SH-SY5Y (cell line): ENCODE measurements at regions not wholly inside any gene's neighbourhood (a gene's known extent, or its start where the extent isn't known, plus 50 kb on each side); places are given as distances from the start of the nearest gene placed in this dataset.

Source experiments
- GATA2 ChIP-seq: IDR thresholded peaks from 2 replicates; pipeline ENCODE4 v1.6.1; 2011; ENCODE audit warnings: mild to moderate bottlenecking, low read depth, low read length
- GATA3 ChIP-seq: IDR thresholded peaks from 2 replicates; pipeline ENCODE4 v1.6.1; 2011; ENCODE audit warnings: low read depth, mild to moderate bottlenecking, low read length, moderate library complexity

DNA sequence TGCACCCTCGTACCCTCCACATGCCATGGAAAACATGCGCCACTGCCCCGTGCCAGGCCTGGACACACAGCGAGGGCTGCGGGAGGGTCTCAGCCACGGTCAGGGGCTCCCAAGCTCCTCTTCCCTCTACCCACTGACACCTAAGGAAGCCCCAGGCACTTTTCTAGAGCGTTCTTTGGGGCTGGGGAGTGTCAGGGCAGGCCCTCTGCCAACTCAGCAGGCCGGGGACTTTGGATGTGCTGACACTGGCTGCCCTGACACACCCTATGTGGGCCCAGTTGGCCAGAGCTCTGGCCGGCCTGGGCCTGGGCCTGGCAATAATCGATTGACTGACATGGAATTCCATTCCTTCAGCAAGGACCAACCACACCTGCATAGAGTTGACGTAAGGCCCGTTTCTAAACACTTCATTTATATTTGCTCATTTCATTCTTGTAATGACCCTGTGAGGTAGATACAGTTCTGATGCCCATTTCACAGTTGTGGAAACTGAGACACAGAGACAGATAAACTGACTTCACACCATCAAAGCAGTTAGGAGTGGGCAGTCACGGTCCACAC, 70.5 kb downstream of the ZFP36L2 start:
- TF ChIP-seq GATA2 (no peak), GATA3 (no peak)

DNA sequence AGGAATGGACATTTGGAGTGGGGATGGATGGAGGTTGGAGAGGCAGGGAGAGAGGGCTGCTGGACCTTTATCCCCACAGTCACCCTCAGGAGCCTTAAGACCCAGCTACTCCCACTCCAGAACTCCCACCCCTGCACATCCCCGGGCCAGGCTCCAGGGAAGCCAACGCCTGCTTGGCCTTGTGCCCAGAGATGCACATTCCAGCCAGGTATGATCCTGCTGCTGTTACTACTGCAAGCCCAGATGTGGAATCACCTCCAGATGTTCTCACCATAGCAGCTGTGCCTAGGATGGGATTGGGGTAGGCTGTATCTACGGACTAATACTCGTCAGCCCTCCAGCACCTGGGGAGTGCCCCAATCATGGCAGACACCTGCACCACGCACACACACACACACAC, 71.7 kb downstream of the ZFP36L2 start:
- no peak for TF ChIP-seq GATA2
- no peak for TF ChIP-seq GATA3

DNA sequence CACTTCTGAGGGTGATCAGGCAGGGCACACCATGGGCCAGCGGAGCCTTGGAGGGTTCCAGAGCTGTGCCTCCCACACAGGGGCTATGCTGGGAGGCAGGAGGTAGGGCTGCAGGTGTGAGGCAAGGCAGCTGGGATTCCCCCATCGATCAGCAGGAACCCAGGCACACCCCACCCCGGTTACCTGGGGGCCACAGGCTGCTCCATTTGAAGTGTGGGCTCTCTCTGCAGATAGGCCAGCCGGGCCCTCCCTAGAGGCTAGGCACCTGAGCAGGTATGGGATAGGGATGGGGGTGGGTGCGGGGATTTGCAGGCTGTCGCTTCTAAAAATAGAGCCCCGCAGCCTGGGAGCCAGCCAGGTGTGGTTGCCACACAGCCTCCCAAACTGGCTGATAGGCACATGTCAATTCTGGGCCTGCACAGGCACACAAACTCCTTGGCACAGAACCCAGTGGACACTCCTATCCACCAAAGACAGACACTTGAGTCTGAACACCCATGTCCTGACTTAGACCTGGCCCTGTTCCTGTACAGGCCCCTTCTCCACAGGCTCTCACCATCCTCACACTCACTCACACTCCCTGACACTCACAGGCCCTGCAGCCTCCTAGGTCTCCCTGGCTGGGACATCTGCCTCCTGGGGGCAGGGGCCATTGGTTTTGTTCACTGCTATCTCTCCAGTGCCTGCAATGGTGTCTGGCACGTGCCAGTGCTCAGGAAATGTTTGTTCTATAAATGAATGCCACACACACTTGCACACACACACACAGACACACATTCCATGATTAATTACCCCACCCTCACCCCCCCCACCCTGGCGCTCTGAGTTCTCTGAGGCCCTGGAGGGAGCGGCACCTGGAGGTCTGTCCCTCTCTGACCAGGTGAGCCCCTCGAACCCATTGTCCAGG, 73.4 kb downstream of the ZFP36L2 start:
- TF ChIP-seq GATA3, result no peak
- no peak for TF ChIP-seq GATA2

DNA sequence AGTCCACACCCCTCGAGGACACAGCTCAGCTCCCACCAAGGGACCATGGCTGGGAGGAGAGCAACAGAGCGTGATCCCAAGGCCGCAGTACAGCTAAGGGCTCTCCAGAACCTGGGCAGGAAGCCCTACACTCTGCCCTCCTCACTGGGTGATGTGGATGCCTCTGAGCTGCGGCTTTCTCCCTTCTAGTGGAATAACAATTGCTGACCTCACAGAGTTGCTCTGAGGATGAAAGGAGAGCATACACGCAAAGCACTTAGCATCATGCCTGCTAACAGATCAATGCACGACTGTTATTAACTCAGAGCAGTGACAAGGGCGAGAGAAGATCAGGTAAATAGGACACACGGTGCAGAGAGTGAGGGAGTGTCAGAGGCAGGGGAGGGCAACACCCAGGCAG, 74.2 kb downstream of the ZFP36L2 start:
- TF ChIP-seq GATA2, result no peak
- TF ChIP-seq GATA3, result no peak

DNA sequence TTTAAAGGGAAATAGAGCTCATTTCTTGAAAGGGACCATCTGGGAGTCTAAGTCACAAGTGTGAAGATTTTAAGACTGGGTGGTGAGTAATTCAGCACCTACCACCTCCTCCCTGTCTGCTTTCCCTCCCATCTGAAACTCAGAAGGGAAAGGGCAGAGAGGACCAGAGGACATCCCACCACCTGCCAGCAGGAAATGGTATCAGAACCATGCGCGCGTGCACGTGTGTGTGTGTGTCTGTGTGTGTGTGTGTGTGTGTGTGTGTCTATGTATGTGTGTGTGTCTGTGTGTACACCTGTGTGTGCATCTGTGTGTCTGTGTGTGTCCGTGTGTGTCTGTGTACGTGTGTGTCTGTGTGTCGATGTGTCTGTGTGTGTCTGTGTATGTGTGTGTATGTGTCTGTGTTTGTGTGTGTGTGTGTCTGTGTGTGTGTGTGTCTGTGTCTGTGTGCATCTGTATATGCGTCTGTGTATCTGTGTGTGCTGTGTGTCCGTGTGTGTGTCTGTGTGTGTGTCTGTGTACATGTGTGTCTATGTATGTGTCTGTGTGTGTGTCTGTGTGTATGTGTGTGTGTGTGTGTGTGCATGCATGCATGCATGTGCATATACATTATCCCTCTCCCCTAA, 76.8 kb downstream of the ZFP36L2 start:
- TF ChIP-seq GATA2 (no peak), GATA3 (no peak)

DNA sequence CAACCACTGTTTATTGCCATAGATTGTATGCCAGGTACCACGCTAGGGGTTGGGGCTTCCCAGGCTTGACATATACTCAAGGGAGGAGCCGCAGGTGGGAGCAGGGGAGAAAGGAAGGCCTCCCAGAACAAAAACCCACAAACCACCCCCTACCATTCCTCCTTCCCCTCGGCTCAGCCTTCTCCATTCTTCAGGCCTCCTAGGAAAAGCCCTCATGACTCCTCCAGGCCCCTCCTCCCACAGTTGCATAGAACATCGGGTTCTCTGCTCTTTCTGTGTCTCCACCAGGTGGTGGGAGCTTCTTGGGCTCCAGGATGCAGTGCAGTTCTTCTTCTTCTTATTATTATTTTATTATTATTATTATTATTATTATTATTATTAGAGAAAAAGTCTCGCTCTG, 80.3 kb downstream of the ZFP36L2 start:
- TF ChIP-seq GATA3 (no peak), GATA2 (no peak)

DNA sequence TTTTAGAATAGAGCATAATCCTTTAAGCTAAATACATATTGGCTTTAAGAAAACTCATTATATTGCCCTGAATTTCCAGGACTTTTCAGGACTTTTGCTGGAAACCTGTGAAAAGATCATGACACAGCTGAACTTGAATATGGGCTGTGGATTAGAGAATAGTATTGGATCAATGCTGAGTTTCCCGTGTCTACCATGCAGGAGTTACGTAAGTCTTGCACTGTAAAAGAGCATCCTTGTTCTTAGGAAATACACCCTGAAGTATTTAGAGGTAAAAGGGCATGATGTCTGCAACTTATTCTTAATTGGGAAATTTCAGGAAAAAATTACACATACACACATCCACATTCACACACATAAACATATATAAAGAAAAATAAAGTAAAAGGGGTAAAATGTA, 82.1 kb downstream of the ZFP36L2 start:
- no peak for TF ChIP-seq GATA3
- TF ChIP-seq GATA2, result no peak

DNA sequence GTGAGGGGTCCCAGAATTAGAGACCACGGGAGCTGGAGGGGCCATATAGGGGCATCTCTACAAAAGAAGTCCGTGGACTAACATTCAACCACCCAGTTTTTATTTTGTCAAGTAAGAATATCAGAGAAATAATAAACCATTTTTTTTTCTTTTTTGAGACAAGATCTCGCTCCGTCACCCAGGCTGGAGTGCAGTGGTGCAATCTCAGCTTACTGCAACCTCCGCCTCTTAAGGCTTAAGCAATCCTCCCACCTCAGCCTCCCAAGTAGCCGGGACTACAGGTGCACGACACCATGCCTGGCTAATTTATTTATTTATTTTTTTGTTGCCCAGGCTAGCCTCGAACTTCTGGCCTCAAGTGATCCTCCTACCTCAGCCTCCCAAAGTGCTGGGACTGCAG, 82.7 kb downstream of the ZFP36L2 start:
- TF ChIP-seq GATA3 (no peak), GATA2 (no peak)

DNA sequence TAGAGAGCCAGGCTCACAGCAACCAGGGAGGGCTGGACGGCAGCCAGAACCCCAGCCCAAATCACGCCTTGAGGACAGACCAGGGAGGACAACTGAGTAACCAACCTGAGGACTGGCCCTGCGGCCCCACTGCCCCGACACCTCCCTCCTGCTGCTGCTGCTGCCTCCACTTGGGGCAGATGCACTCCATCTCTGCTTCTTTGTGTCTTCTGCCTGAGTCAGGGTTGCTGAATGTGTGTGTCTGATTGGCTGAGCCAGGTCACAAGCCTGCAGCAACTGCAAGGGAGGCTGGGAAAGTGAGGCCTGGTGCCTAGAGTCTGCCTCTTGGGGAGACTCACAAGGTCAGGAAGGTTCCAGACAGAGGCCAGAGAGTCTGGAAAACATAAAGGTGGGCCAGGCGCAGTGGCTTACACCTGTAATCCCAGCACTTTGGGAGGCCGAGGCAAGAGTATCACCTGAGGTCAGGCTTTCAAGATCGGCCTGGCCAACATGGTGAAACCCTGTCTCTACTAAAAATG, 83.4 kb downstream of the ZFP36L2 start:
- TF ChIP-seq GATA3 (no peak), GATA2 (no peak)

DNA sequence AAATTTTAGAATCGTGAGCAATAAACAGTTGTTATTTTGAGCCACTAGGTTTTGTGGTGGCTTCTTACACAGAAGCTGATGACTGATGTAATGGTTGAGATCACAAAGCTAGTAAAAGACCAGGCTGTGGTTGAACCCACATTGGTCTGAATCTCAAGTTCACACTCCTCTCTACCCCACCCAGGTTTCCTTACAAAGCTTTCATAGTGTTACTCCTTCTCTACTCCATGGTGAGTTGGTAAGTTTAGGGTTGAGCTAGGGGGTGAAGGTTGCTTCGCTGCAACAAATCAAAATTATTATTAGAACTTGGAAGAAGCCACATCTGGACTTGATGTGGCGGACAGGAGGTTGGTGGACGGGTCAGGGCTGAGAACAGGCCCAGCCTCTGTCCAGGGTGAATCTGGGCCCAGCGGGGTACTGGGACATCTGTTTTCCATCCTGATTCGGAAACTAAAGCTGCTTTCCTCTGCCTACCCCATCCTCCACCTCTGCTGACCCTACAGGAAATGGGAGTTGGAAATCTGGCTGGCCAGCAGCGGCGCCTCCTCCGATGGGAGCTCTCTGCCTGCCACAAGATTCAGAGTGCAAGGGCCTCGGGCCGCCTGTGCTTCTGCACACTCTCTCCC, 86.3 kb downstream of the ZFP36L2 start:
- no peak for TF ChIP-seq GATA3
- no peak for TF ChIP-seq GATA2

DNA sequence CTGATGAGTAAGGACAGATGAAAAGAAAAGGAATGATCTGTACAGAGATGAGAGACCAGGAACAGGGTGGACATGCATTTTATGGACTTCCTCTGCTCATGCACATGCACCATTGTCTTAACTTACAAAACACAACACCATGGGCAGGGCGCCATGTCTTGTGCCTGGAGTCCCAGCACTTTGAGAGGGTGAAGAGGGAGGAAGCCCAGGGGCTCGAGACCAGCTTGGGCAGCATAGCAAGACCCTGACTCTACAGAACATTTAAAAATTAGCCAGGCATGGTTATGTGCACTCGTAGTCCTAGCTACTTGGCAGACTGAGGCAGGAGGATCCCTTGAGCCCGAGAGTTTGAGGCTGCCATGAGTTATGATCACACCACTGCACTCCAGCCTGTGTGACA, 86.9 kb downstream of the ZFP36L2 start:
- TF ChIP-seq GATA3 (no peak), GATA2 (no peak)

DNA sequence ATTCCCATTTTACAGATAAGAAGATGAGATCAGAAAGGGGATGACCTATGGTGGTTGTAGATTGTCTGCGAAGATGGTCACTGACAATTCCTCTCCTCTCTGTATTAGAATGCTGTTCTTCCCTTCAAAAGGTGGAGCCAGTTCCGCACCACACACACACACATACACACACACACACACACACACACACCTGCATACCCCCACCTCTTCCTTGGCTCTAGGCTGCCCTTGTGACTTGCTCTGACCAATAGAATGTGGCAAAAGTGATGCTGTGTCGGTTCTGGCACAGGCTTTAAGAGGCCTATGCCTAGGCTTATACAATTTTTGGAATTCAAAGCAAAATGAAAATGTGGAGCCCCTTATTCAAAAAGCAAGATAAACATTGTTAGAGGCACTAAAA, 88.0 kb downstream of the ZFP36L2 start:
- TF ChIP-seq GATA2 (no peak), GATA3 (no peak)

DNA sequence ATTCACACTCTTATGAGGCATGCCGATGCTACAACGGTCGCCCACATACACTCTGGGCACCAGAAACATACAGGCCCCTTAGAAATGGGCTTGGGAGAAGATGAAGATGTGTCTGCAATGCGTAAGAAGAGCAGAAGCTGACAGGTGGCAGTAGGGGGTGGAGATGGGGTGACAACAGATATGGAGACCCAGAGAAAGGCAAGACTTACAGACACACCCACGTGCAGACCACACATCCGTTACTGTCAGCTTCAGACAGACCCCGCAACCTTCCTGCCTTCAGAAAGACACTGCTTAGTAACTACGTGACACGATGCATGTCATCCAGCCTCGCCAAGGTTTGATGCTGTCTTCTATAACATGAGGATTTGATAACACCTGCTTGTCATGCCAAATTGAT, 89.5 kb downstream of the ZFP36L2 start:
- TF ChIP-seq GATA3 (no peak), GATA2 (no peak)
